ENCODE measurements at regions not wholly inside any gene's neighbourhood (a gene's known extent, or its start where the extent isn't known, plus 50 kb on each side); places are given as distances from the start of the nearest gene placed in this dataset.
"Not testable (repeated sequence)": the region's sequence is repeated elsewhere in the genome, so short reads cannot be mapped to it uniquely, and the experiment has no call there.

- not testable (repeated sequence) for TF ChIP-seq CTCF, POLR2A, EP300 (IDR thresholded peaks at IDR 0.05)
Measured at GRCh38 chr16:87049216-87049615, 268.0 kb downstream of the C16orf95 start.

All from ovary (tissue), 3 donors.